Activated CD4-positive, alpha-beta memory T cell treated with anti-CD3 and anti-CD28 coated beads for 36 hours (primary cell): ENCODE measurements at regions not wholly inside any gene's neighbourhood (a gene's known extent, or its start where the extent isn't known, plus 50 kb on each side); places are given as distances from the start of the nearest gene placed in this dataset.

Experiments
- CTCF ChIA-PET: fragments of 350-600 bp; sonication (Branson Sonifier 250); formaldehyde crosslinking; loops from one replicate; lab custom pipeline; 2021; ENCODE audit warnings: antibody characterized with exemption, inconsistent platforms; lab: Charles Lee
- POLR2A ChIA-PET: fragments of 350-600 bp; sonication (Branson Sonifier 250); formaldehyde crosslinking; loops from one replicate; lab custom pipeline; 2021; ENCODE audit warnings: antibody characterized with exemption; lab: Charles Lee
- DNase-seq: peaks from one replicate; pipeline ENCODE4 v3.0.0-alpha.2; 2020
- H3K27ac Mint-ChIP-seq: one replicate; pipeline ENCODE4 v1.8.0; 2021; ENCODE audit warnings: mixed read lengths
- H3K27me3 Mint-ChIP-seq: one replicate; pipeline ENCODE4 v1.8.0; 2021; ENCODE audit warnings: mixed read lengths
- H3K36me3 Mint-ChIP-seq: one replicate; pipeline ENCODE4 v1.8.0; 2021; ENCODE audit warnings: mixed read lengths
- H3K4me1 Mint-ChIP-seq: one replicate; pipeline ENCODE4 v1.8.0; 2021; ENCODE audit warnings: low read depth, mixed read lengths
- H3K4me3 Mint-ChIP-seq: one replicate; pipeline ENCODE4 v1.8.0; 2021; ENCODE audit warnings: mild to moderate bottlenecking, mixed read lengths
- H3K9me3 Mint-ChIP-seq: one replicate; pipeline ENCODE4 v1.8.0; 2021; ENCODE audit warnings: mixed read lengths
- intact Hi-C: fragments of 100-400 bp; cut with micrococcal nuclease; formaldehyde crosslinking; loops from one replicate; pipeline ENCODE4 v1.15.1; 2023

- ChIA-PET CTCF (no interaction called here), POLR2A (no interaction called here)
- intact Hi-C loops: no loop called here
- no peaks in the 10 kb centered on the region for H3K36me3 Mint-ChIP-seq
- H3K27me3 Mint-ChIP-seq: no peaks in the 10 kb centered on the region
- peaks cover 6% of the 10 kb centered on the region for H3K9me3 Mint-ChIP-seq
- H3K4me1 Mint-ChIP-seq: no peaks in the 10 kb centered on the region
- H3K4me3 Mint-ChIP-seq: no peak overlapping the region
- no peak for DNase-seq
- no peak overlapping the region for H3K27ac Mint-ChIP-seq
Measured at GRCh38 chr10:20648263-20648874, 248.7 kb downstream of the NEBL start.

DNA sequence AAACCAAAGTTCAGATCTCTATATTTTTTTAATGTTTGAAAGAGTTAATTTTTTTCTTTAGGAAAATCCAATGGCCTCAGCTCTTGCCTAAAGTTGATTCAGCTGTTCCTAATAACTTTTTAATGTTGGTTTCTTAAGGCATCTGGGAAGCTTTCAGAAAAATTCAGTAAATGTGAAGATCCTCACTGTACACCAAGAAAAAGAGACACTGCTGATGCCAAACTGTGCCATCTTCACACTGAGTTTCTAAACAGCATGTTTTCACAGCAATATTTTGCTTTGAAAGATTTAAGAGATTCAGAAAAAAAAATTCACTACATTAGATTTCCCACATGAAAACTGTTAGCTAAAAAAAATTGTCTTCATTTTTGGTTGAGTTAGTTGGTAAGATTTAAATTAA lies 249.4 kb downstream of the NEBL start:
- Mint-ChIP-seq H3K4me3 (no peak overlapping the region), H3K27me3 (no peaks in the 10 kb centered on the region), H3K9me3 (peaks cover 5% of the 10 kb centered on the region), H3K27ac (no peak overlapping the region), H3K36me3 (no peaks in the 10 kb centered on the region), H3K4me1 (no peaks in the 10 kb centered on the region)
- CTCF ChIA-PET: no interaction called here
- no peak for DNase-seq
- intact Hi-C loops: no loop called here
- POLR2A ChIA-PET: no interaction called here

GRCh38 chr10:20644421-20644820 lies 252.7 kb downstream of the NEBL start:
- ChIA-PET POLR2A (no interaction called here), CTCF (no interaction called here)
- DNase-seq: no peak
- intact Hi-C loops: no loop called here
- Mint-ChIP-seq H3K4me1 (no peaks in the 10 kb centered on the region), H3K36me3 (no peaks in the 10 kb centered on the region), H3K27me3 (no peaks in the 10 kb centered on the region), H3K9me3 (no peaks in the 10 kb centered on the region), H3K4me3 (no peak overlapping the region), H3K27ac (no peak overlapping the region)

DNA sequence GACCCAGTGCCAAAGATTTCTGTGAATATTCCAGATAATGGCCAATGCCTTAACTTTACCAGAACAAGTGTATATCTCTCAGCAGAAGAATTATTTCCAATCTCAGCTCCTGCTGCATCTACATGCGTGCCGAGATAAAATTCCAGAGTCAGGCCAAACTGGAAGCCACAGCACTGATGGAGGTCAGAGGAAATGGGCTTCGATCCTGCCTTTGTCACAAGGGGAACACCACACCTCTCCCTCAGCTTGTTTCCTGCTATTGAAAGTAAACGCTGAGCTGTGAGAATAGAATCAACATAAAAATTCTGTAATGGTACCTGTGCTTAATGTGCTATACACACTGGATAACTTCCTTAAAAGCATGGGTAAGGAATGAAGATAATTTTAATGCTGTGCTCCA lies 255.5 kb downstream of the NEBL start:
- no peaks in the 10 kb centered on the region for H3K4me1 Mint-ChIP-seq
- no peak overlapping the region for H3K27ac Mint-ChIP-seq
- no peaks in the 10 kb centered on the region for H3K36me3 Mint-ChIP-seq
- CTCF ChIA-PET: no interaction called here
- H3K9me3 Mint-ChIP-seq: peaks cover 2% of the 10 kb centered on the region
- no peaks in the 10 kb centered on the region for H3K27me3 Mint-ChIP-seq
- no peak overlapping the region for H3K4me3 Mint-ChIP-seq
- POLR2A ChIA-PET: no interaction called here
- no peak for DNase-seq
- intact Hi-C loops: no loop called here

GRCh38 chr10:20635570-20635969 lies 261.5 kb downstream of the NEBL start:
- Mint-ChIP-seq H3K9me3 (peaks cover 2% of the 10 kb centered on the region), H3K27ac (no peak overlapping the region), H3K4me3 (no peak overlapping the region), H3K36me3 (no peaks in the 10 kb centered on the region), H3K27me3 (no peaks in the 10 kb centered on the region), H3K4me1 (no peaks in the 10 kb centered on the region)
- intact Hi-C loops: no loop called here
- CTCF ChIA-PET: no interaction called here
- DNase-seq: no peak
- POLR2A ChIA-PET: no interaction called here

DNA sequence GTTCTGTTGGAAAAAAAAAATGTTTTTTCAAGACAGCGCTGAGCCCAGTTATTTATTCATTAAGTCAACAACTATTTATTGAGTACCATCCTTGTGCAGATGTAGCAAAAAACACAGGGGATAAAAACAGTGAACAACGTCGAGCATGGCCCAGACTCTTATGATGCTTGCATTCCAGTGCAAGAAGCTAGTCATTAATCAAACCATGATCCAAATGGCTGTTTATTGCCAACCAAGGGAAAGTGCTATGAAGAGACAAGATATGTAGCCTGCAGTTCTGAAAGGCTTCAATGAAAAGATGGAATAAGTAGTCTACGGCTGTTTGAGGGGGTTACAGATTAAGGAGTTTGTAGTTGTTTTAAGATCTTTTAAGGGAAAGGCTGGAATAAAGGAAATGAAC lies 262.3 kb downstream of the NEBL start:
- no peak overlapping the region for H3K4me3 Mint-ChIP-seq
- H3K9me3 Mint-ChIP-seq: peaks cover 2% of the 10 kb centered on the region
- no peaks in the 10 kb centered on the region for H3K36me3 Mint-ChIP-seq
- DNase-seq: no peak
- H3K4me1 Mint-ChIP-seq: no peaks in the 10 kb centered on the region
- ChIA-PET POLR2A (no interaction called here), CTCF (no interaction called here)
- no peak overlapping the region for H3K27ac Mint-ChIP-seq
- intact Hi-C loops: no loop called here
- H3K27me3 Mint-ChIP-seq: no peaks in the 10 kb centered on the region

- intact Hi-C loops: no loop called here
- POLR2A ChIA-PET: no interaction called here
Measured at GRCh38 chr10:20633714-20634113, 263.4 kb downstream of the NEBL start.

GRCh38 chr10:20632696-20633095 lies 264.4 kb downstream of the NEBL start:
- H3K36me3 Mint-ChIP-seq: no peaks in the 10 kb centered on the region
- intact Hi-C loops: no loop called here
- no peaks in the 10 kb centered on the region for H3K4me1 Mint-ChIP-seq
- ChIA-PET POLR2A (no interaction called here), CTCF (no interaction called here)
- no peak for DNase-seq
- no peak overlapping the region for H3K4me3 Mint-ChIP-seq
- H3K27me3 Mint-ChIP-seq: no peaks in the 10 kb centered on the region
- H3K27ac Mint-ChIP-seq: no peak overlapping the region
- no peaks in the 10 kb centered on the region for H3K9me3 Mint-ChIP-seq

More at GRCh38 chr10:20633714-20634113, 263.4 kb downstream of the NEBL start:
- Mint-ChIP-seq H3K36me3 (no peaks in the 10 kb centered on the region), H3K9me3 (no peaks in the 10 kb centered on the region), H3K27me3 (no peaks in the 10 kb centered on the region), H3K4me1 (no peaks in the 10 kb centered on the region), H3K27ac (no peak overlapping the region), H3K4me3 (no peak overlapping the region)
- no peak for DNase-seq
- CTCF ChIA-PET: no interaction called here

- H3K27ac Mint-ChIP-seq: no peak overlapping the region
- ChIA-PET CTCF (no interaction called here), POLR2A (no interaction called here)
- no peaks in the 10 kb centered on the region for H3K4me1 Mint-ChIP-seq
- H3K27me3 Mint-ChIP-seq: no peaks in the 10 kb centered on the region
- no peak overlapping the region for H3K4me3 Mint-ChIP-seq
- no peaks in the 10 kb centered on the region for H3K36me3 Mint-ChIP-seq
- DNase-seq: no peak
- no peaks in the 10 kb centered on the region for H3K9me3 Mint-ChIP-seq
- intact Hi-C loops: no loop called here
Measured at GRCh38 chr10:20631229-20631628, 265.9 kb downstream of the NEBL start.

GRCh38 chr10:20630092-20630643 lies 266.9 kb downstream of the NEBL start:
- Mint-ChIP-seq H3K4me1 (no peaks in the 10 kb centered on the region), H3K4me3 (no peak overlapping the region), H3K9me3 (no peaks in the 10 kb centered on the region), H3K27me3 (no peaks in the 10 kb centered on the region), H3K27ac (no peak overlapping the region), H3K36me3 (no peaks in the 10 kb centered on the region)
- intact Hi-C loops: no loop called here
- DNase-seq: no peak
- ChIA-PET POLR2A (no interaction called here), CTCF (interaction anchor here (0.7 kb wide), 1 partner anchor 1629 kb away, joined by 3 read pairs; no protein-coding TSS in a partner anchor)

GRCh38 chr10:20627946-20628507 lies 269.1 kb downstream of the NEBL start:
- ChIA-PET POLR2A (no interaction called here), CTCF (no interaction called here)
- no peak for DNase-seq
- Mint-ChIP-seq H3K27me3 (no peaks in the 10 kb centered on the region), H3K9me3 (no peaks in the 10 kb centered on the region), H3K27ac (no peak overlapping the region), H3K4me3 (no peak overlapping the region), H3K36me3 (no peaks in the 10 kb centered on the region), H3K4me1 (no peaks in the 10 kb centered on the region)
- intact Hi-C loops: no loop called here

DNA sequence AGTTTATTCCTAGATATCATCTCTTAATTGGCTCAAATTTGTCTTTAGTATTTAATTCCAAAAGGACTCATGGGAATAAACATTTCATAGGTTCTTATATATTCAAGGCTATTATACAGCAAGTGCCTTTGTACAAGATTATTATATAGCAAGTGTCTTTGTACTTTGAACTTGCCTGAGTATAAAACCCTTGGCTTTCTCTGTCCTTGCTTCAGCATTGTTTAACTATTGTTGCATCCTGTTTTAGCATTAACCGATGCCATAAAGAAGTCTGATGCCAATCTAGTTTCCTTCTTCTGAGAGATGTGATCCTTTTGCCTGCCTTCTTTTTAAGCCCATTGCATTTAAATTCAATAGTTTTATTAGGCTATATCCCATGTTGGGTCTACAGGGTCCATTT lies 270.0 kb downstream of the NEBL start:
- Mint-ChIP-seq H3K4me3 (no peak overlapping the region), H3K9me3 (no peaks in the 10 kb centered on the region), H3K27ac (no peak overlapping the region), H3K36me3 (no peaks in the 10 kb centered on the region), H3K4me1 (no peaks in the 10 kb centered on the region), H3K27me3 (no peaks in the 10 kb centered on the region)
- ChIA-PET CTCF (no interaction called here), POLR2A (no interaction called here)
- DNase-seq: no peak
- intact Hi-C loops: no loop called here

- Mint-ChIP-seq H3K4me1 (no peaks in the 10 kb centered on the region), H3K27ac (no peak overlapping the region), H3K27me3 (no peaks in the 10 kb centered on the region), H3K36me3 (no peaks in the 10 kb centered on the region), H3K4me3 (no peak overlapping the region), H3K9me3 (no peaks in the 10 kb centered on the region)
- CTCF ChIA-PET: no interaction called here
- intact Hi-C loops: no loop called here
- POLR2A ChIA-PET: no interaction called here
- DNase-seq: no peak
Measured at GRCh38 chr10:20625868-20626267, 271.2 kb downstream of the NEBL start.
